SU-DHL-6 (cell line): ENCODE measurements at regions not wholly inside any gene's neighbourhood (a gene's known extent, or its start where the extent isn't known, plus 50 kb on each side); places are given as distances from the start of the nearest gene placed in this dataset.

Source experiments
- H2AFZ ChIP-seq: fragments of 200-600 bp; sonication (generic); 2 replicates; pipeline ENCODE4 v1.6.1; 2014; ENCODE audit warnings: low read depth, mild to moderate bottlenecking, moderate library complexity, mixed read lengths, antibody characterized with exemption, low read length; ENCODE audit not compliant: severe bottlenecking
- H3F3A ChIP-seq: fragments of 200-600 bp; shearing (Covaris generic); 2 replicates; pipeline ENCODE4 v1.6.0; 2016; ENCODE audit warnings: antibody characterized with exemption, mild to moderate bottlenecking; ENCODE audit not compliant: insufficient read depth
- H3K27ac ChIP-seq: fragments of 200-600 bp; sonication (generic); 2 replicates; pipeline ENCODE4 v1.5.1; 2016; ENCODE audit warnings: low read depth, mild to moderate bottlenecking, low read length, moderate library complexity, mixed read lengths
- H3K27me3 ChIP-seq: fragments of 200-600 bp; sonication (generic), shearing (Covaris generic); 2 replicates; pipeline ENCODE4 v1.6.0; 2014; ENCODE audit warnings: mild to moderate bottlenecking, low read length
- H3K36me3 ChIP-seq: fragments of 200-600 bp; sonication (generic); 2 replicates; pipeline ENCODE4 v1.6.1; 2014; ENCODE audit warnings: mild to moderate bottlenecking, low read length, mixed read lengths
- H3K4me2 ChIP-seq: fragments of 300-600, 200-600 bp; shearing (Covaris generic), sonication (generic); 2 replicates; pipeline ENCODE4 v1.6.0; 2014; ENCODE audit warnings: low read length, low read depth, mild to moderate bottlenecking; ENCODE audit not compliant: poor library complexity, severe bottlenecking
- H3K4me3 ChIP-seq: fragments of 200-600 bp; sonication (generic); 2 replicates; pipeline ENCODE4 v1.5.1; 2014; ENCODE audit warnings: antibody characterized with exemption, low read length, mild to moderate bottlenecking, mixed read lengths; ENCODE audit not compliant: insufficient read depth, poor library complexity, severe bottlenecking
- H3K79me2 ChIP-seq: fragments of 200-600 bp; sonication (generic); 2 replicates; pipeline ENCODE4 v1.6.1; 2014; ENCODE audit warnings: mild to moderate bottlenecking, low read length, moderate library complexity; ENCODE audit not compliant: insufficient read depth
- H3K9ac ChIP-seq: fragments of 200-600 bp; sonication (generic); 2 replicates; pipeline ENCODE4 v1.7.0; 2014; ENCODE audit warnings: mild to moderate bottlenecking, low read length
- H3K9me2 ChIP-seq: fragments of 200-600 bp; sonication (generic); replicated peaks from 2 replicates; pipeline ENCODE4 v1.6.1; 2014; ENCODE audit warnings: low read length; ENCODE audit not compliant: insufficient read depth
- H3K9me3 ChIP-seq: fragments of 200-600 bp; sonication (generic); 2 replicates; pipeline ENCODE4 v1.6.1; 2014; ENCODE audit warnings: low read length, mixed read lengths; ENCODE audit not compliant: insufficient read depth
- H4K20me1 ChIP-seq: fragments of 200-600 bp; sonication (generic); 2 replicates; pipeline ENCODE4 v1.6.1; 2014; ENCODE audit warnings: low read depth, mild to moderate bottlenecking, antibody characterized with exemption, low read length, moderate library complexity, mixed read lengths
- EZH2phosphoT487 ChIP-seq: fragments of 200-600 bp; sonication (generic), shearing (Covaris generic); conservative IDR thresholded peaks from 2 replicates; pipeline ENCODE4 v1.6.1; 2018; ENCODE audit warnings: mild to moderate bottlenecking, antibody characterized with exemption, low read length, moderate library complexity, mixed read lengths
- TF ChIP-seq, protein P1 (sequence below): fragments of 200-600 bp; sonication (generic); IDR thresholded peaks from one replicate; pipeline ENCODE4 v1.5.1; 2017; ENCODE audit warnings: antibody characterized with exemption, mild to moderate bottlenecking, low read length, moderate library complexity; ENCODE audit not compliant: insufficient read depth, poor library complexity, severe bottlenecking

DNA sequence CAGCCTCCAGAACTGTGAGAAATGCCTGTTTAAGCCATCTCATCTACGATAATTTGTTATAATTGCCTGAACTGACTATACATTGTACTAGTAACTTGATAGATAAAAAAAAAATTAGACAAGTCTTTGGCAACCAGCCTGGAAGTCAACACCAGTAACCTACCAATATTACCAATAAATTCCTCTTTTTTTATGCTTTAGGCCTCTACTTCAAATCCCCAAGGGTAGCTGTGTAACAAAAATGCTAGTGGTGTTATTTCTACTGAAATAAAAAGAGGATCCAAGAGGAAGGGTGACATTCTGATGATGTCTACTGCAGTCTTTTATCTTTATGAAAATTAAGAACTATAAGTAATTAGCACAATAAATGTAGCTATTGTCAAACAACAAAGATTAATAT lies 151.7 kb upstream of the SAMSN1 start:
- H3K27me3 ChIP-seq, result no peaks in the 10 kb centered on the region
- H3K79me2 ChIP-seq, result no peaks in the 10 kb centered on the region
- no peaks in the 10 kb centered on the region for H4K20me1 ChIP-seq
- H3K9ac ChIP-seq, result no peak overlapping the region
- H3F3A ChIP-seq, result no peaks in the 10 kb centered on the region
- no peaks in the 10 kb centered on the region for H3K36me3 ChIP-seq
- H3K9me3 ChIP-seq, result no peaks in the 10 kb centered on the region
- no peak overlapping the region for H3K4me2 ChIP-seq
- H2AFZ ChIP-seq, result no peak overlapping the region
- no peak overlapping the region for H3K27ac ChIP-seq
- no peak overlapping the region for H3K4me3 ChIP-seq
- TF ChIP-seq EZH2phosphoT487, result no peak
- TF ChIP-seq, protein P1, sequence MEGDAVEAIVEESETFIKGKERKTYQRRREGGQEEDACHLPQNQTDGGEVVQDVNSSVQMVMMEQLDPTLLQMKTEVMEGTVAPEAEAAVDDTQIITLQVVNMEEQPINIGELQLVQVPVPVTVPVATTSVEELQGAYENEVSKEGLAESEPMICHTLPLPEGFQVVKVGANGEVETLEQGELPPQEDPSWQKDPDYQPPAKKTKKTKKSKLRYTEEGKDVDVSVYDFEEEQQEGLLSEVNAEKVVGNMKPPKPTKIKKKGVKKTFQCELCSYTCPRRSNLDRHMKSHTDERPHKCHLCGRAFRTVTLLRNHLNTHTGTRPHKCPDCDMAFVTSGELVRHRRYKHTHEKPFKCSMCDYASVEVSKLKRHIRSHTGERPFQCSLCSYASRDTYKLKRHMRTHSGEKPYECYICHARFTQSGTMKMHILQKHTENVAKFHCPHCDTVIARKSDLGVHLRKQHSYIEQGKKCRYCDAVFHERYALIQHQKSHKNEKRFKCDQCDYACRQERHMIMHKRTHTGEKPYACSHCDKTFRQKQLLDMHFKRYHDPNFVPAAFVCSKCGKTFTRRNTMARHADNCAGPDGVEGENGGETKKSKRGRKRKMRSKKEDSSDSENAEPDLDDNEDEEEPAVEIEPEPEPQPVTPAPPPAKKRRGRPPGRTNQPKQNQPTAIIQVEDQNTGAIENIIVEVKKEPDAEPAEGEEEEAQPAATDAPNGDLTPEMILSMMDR, result no peak
- no peaks in the 10 kb centered on the region for H3K9me2 ChIP-seq

DNA sequence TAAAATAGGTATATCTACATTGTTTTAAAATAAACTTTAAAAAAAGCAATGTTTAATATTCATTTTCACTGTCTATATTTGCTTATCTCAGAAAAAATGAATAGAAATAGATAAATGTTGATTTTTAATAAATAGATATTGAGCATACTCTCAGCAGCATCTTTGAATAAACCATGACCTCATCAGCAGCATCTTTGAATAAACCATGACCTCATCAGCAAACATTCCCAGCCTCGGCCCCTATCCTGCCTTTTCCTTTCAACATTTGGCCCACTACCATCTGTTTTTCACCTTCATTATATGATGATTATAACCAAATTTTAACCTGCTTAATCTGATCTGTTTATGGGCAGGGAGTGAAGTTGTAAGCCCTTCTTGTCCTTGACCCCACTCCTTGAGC lies 148.7 kb upstream of the SAMSN1 start:
- no peak for TF ChIP-seq EZH2phosphoT487
- TF ChIP-seq, protein P1, result no peak

DNA sequence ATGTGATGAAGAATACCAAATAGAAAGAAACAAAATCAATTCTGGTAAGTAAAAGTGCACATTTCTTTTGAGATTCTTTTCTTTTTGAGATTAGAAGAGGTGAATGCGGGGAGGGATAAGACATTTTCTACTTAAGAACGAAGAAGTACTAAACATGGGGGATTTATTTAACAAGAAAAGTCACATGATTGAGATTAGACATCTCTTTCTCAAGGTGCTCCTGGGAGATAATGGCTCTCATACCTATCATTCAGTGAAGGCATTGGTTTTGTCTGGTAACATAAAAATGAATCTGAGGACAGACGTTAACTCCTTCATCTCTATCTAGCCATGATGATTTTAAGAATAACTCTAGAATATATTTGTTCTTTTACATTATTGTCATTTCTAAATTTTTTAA lies 147.9 kb upstream of the SAMSN1 start:
- no peak overlapping the region for H3K4me3 ChIP-seq
- no peaks in the 10 kb centered on the region for H3K9me2 ChIP-seq
- no peak overlapping the region for H3K4me2 ChIP-seq
- 0 out of 2 replicates have a peak, but pooled peaks cover 3% of the 10 kb centered on the region for H3F3A ChIP-seq
- no peaks in the 10 kb centered on the region for H3K27me3 ChIP-seq
- TF ChIP-seq, protein P1, result no peak
- no peak for TF ChIP-seq EZH2phosphoT487
- H3K9me3 ChIP-seq, result no peaks in the 10 kb centered on the region
- H3K9ac ChIP-seq, result no peak overlapping the region
- H2AFZ ChIP-seq, result no peak overlapping the region
- H3K27ac ChIP-seq, result no peak overlapping the region
- H3K36me3 ChIP-seq, result no peaks in the 10 kb centered on the region
- no peaks in the 10 kb centered on the region for H3K79me2 ChIP-seq
- H4K20me1 ChIP-seq, result no peaks in the 10 kb centered on the region

More for the DNA sequence above, 148.7 kb upstream of the SAMSN1 start:
- Histone ChIP-seq H3K9me3 (no peaks in the 10 kb centered on the region), H3K9me2 (no peaks in the 10 kb centered on the region), H3K4me2 (no peak overlapping the region), H2AFZ (no peak overlapping the region), H3K4me3 (no peak overlapping the region), H3K36me3 (no peaks in the 10 kb centered on the region), H3K9ac (no peak overlapping the region), H3K79me2 (no peaks in the 10 kb centered on the region), H3K27me3 (no peaks in the 10 kb centered on the region), H3K27ac (no peak overlapping the region), H4K20me1 (no peaks in the 10 kb centered on the region), H3F3A (0 out of 2 replicates have a peak, but pooled peaks cover 3% of the 10 kb centered on the region)

DNA sequence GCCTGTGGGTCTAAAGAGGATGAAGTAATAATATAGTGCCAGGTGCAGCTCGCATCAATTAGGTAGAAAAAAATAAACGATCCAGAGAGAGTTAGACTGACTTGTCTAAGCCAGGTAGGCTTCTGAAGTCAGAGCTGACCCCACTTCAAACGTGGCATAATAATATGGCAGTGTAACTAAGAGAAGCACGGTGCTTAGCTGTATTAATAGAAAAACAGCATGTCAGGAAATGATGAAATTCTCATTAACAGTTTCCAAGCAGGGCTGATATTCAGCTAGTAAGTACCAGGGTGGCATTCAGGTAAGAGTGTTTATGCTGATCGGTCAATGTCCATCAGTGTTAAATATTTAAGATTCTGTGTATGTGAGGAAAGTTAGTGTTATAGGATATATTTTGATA lies 145.8 kb upstream of the SAMSN1 start:
- Histone ChIP-seq H3K27me3 (no peaks in the 10 kb centered on the region), H3K9ac (peak overlapping the region; percentile 38), H3K36me3 (no peaks in the 10 kb centered on the region), H3K27ac (peak overlapping the region; percentile 79), H3F3A (peaks cover 14% of the 10 kb centered on the region), H2AFZ (peak overlapping the region; percentile 85), H3K9me3 (no peaks in the 10 kb centered on the region), H3K9me2 (no peaks in the 10 kb centered on the region), H3K4me2 (peak overlapping the region; percentile 59), H4K20me1 (no peaks in the 10 kb centered on the region), H3K79me2 (no peaks in the 10 kb centered on the region), H3K4me3 (peak overlapping the region; percentile 37)
- TF ChIP-seq, protein P1, result no peak
- no peak for TF ChIP-seq EZH2phosphoT487
